Hypothalamus (tissue), 51 donors: ENCODE measurements at regions not wholly inside any gene's neighbourhood (a gene's known extent, or its start where the extent isn't known, plus 50 kb on each side); places are given as distances from the start of the nearest gene placed in this dataset.

ENCODE experiments used
- DNase-seq, 51 donors: peaks; one replicate each; lab custom pipeline; 2025; lab: John Stamatoyannopoulos, UW

DNA sequence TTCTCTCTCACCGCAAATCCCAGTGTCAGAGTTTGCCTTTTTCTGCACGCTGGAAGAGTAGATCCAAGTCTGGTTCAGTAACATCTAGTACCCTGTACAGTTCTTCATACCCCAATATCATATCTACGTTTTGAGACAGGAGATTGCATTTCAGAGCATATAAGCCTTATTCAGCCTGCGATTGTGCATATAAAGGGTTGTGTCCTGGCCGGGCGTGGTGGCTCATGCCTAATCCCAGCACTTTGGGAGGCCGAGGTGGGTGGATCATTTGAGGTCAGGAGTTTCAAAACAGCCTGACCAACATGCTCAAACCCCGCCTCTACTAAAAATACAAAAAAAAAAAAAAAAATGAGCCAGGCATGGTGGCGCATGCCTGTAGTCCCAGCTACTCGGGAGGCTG lies 104.9 kb downstream of the MTNR1B start:
- no peak for DNase-seq

DNA sequence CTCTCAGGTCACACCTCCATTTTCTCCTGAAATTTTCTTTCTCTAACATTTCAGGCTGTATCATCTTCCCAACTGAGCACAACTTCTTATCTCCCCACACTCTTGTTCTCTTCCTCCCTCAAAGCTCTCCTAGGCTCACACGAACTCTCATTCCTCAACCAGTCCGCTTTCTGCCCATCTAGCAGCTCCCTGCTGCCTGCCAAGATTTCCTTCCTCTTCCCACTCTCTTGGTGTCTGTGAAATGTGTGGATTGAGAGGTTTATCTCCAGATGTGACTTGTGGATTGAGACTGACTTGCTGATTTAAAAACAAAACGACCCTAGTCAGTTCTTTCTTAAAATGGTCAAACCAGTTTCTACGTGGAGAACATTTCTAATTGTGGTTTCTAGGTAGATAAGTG lies 106.3 kb downstream of the MTNR1B start:
- DNase-seq = no peak

DNA sequence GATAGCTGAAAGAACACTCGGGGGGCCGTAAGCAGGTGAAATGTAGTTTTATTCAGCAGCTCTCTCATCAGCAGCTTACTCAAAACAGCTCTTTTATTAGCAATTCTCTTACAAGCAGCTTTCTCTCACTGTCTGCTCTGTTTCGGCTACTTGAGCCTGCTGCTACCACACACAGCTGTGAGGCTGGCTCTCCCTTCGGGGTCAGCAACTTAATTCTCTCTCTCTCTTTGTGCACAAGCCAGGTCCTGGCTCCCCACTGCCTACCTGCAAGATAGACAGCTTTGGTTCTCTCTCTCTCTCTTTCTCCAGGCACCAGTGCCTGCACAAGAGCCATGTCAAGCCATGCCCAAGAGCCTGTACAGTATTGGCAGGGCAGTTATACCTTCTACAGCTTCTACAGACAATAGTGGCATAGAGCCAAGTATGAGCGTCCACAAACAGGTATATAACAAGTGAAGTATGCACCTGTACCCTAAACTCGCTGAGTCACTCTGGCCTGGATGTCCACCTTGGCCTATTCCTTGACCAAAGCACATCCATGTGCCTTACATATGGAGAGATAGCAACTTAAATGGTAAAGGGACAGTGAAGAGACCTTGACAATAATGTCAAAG lies 110.8 kb downstream of the MTNR1B start:
- DNase-seq = peak in 1 of 51 donors; percentile 1

DNA sequence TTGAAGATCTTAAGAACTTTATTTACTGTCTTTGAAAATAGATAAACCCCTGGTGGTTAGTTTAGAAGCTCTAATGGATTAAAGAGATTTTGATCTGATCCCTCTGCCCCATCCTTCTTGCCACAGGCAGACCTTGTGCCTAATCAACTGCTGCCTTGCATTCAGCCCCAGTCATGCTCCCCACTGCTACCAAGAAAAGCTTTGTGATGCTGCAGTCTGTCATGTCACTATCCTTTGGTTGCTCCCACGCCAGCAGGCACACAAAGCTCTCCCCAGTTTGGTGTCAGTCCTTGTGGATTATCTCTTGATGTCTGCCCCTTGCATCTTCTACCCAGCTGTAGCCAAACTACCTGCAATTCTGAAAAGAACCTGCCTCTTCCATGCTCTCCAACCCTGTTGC lies 112.2 kb downstream of the MTNR1B start:
- DNase-seq = no peak

DNA sequence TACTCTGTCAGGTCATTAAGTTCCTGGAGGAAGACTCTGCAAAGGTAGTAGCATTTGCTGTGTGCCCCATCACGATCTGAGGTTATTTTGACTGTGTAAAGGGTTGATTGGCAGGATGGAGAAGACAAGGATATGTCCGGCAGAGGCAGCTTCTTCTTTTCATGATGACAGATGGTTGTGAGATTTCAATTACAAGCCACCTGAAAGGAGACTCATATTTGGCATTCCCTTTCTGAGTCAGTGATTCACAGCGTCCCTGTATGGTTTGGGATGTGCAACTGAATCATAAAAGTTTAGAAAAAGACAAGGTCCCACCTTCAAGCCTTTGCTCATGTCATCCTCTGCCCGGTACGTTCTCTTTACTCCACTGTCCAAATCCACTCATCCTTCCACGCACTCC lies 113.4 kb downstream of the MTNR1B start:
- no peak for DNase-seq

DNA sequence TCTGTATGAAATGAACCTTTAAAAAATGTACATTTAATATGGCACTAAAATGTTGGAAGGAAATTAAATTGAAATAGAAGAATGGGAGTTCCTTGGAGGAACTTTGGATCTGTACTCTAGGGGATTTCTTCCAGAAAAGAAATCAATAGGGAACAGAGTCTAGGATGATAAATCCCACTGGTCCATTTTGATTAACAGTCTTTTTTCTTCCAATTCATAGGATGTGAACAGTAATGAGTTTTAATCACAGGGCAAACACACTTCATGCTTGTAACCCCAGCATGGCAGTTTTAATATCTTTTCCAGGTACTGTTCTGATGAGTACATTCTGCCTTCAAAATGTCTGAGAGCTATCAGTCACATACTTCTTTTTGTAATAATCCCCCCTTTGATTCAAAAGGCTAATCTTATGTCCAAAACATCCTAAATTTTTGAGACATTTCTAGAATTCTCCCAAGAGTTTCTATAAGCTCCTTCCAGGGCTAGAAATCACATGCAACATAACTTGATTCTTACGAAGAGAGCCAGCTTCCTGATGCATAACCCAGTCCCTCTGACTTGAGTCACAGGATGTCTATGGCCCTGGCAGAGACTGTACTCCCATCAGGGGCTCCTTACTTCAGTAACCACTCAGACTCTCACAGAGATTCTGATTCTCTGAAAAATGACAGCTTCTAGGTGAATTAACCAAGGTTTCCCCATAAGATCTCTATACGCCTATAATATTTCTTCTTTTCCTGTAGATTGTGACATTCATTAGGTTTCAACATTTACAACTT lies 112.9 kb downstream of the SLC36A4 start:
- no peak for DNase-seq

DNA sequence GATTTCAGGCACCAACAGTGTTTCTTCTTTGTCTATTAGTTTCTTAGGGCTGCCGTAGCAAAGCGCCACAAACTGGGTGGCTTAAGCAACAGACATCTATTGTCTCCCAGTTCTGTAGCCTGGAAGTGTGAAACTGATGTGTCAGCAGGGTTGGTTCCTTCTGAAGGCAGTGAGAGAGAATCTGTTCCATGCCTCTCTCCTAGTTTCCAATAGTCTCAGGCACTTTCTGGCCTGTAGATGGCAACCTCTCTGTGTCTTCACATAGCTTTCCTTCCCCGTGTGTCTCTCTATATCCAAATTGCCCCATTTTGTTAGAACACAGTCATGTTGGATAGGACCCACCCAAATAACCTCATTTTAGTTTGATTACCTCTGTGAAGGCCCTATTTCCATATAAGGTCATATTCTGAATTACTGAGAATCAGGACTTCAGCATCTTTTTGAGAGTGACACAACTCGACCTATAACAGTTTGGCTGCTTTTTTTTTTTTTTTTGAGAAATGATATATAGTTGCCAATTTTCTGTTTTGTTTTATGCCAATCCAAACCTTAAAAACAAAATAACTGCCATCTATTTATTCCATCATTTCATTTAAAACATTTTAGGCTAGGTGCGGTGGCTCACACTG lies 108.2 kb downstream of the SLC36A4 start:
- DNase-seq = peak in 21 of 51 donors; percentile 3 to 45 (median 17)
